Kidney epithelial cell (primary cell): ENCODE measurements at regions not wholly inside any gene's neighbourhood (a gene's known extent, or its start where the extent isn't known, plus 50 kb on each side); places are given as distances from the start of the nearest gene placed in this dataset.

Source experiments
- DNase-seq: peaks from one replicate; pipeline ENCODE4 v3.0.0-alpha.2; 2010; ENCODE audit warnings: low read depth
- H3K27me3 ChIP-seq: 2 replicates; pipeline ENCODE4 v1.6.0; 2011; ENCODE audit warnings: low read length; ENCODE audit not compliant: control insufficient read depth, insufficient read depth
- H3K36me3 ChIP-seq: 2 replicates; pipeline ENCODE4 v1.5.1; 2011; ENCODE audit warnings: low read length; ENCODE audit not compliant: control insufficient read depth, insufficient read depth
- H3K4me3 ChIP-seq: 2 replicates; pipeline ENCODE4 v1.5.1; 2011; ENCODE audit warnings: low read depth, mild to moderate bottlenecking, control low read depth, low read length
- CTCF ChIP-seq: IDR thresholded peaks from 2 replicates; pipeline ENCODE4 v1.5.1; 2011; ENCODE audit warnings: mild to moderate bottlenecking, moderate library complexity, low read length, control low read depth, inconsistent platforms; ENCODE audit not compliant: insufficient read depth, poor library complexity, severe bottlenecking

GRCh38 chr3:102089904-102090720 lies 240.8 kb downstream of the NFKBIZ start:
- peak; percentile 92 for DNase-seq
- Histone ChIP-seq H3K36me3 (no peaks in the 10 kb centered on the region), H3K4me3 (no peak overlapping the region), H3K27me3 (no peaks in the 10 kb centered on the region)
- TF ChIP-seq CTCF, result no peak

GRCh38 chr3:102090721-102091045 lies 241.4 kb downstream of the NFKBIZ start:
- peak; percentile 97 for DNase-seq
- no peaks in the 10 kb centered on the region for H3K36me3 ChIP-seq
- no peak overlapping the region for H3K4me3 ChIP-seq
- no peak for TF ChIP-seq CTCF
- H3K27me3 ChIP-seq, result no peaks in the 10 kb centered on the region

GRCh38 chr3:102091358-102091757 lies 242.0 kb downstream of the NFKBIZ start:
- Histone ChIP-seq H3K4me3 (no peak overlapping the region), H3K27me3 (no peaks in the 10 kb centered on the region), H3K36me3 (no peaks in the 10 kb centered on the region)
- no peak for TF ChIP-seq CTCF
- DNase-seq, result no peak

GRCh38 chr3:102092617-102093466 lies 243.5 kb downstream of the NFKBIZ start:
- no peaks in the 10 kb centered on the region for H3K36me3 ChIP-seq
- H3K27me3 ChIP-seq, result no peaks in the 10 kb centered on the region
- DNase-seq, result peak; percentile 92
- H3K4me3 ChIP-seq, result no peak overlapping the region
- no peak for TF ChIP-seq CTCF

GRCh38 chr3:102094506-102094905 lies 245.2 kb downstream of the NFKBIZ start:
- H3K27me3 ChIP-seq, result no peaks in the 10 kb centered on the region
- no peak for TF ChIP-seq CTCF
- no peak for DNase-seq
- no peak overlapping the region for H3K4me3 ChIP-seq
- H3K36me3 ChIP-seq, result no peaks in the 10 kb centered on the region
